ENCODE measurements at regions not wholly inside any gene's neighbourhood (a gene's known extent, or its start where the extent isn't known, plus 50 kb on each side); places are given as distances from the start of the nearest gene placed in this dataset.
A peak's percentile ranks its signal among the peaks of the same experiment; 100 is the strongest.

- TF ChIP-seq HOMEZ (CRISPR knock-in tag; IDR thresholded peaks at IDR 0.05; ENCODE audit: low read depth) (peak; percentile 93), ZNF639 (CRISPR knock-in tag; conservative IDR thresholded peaks at IDR 0.05) (no peak; the same call in 1 of the 2 replicates), HDAC1 (CRISPR knock-in tag; IDR thresholded peaks at IDR 0.05) (peak; percentile 87), ZBTB33 (CRISPR knock-in tag; IDR thresholded peaks at IDR 0.05) (no peak), XRCC5 (optimal IDR thresholded peaks at IDR 0.05; ENCODE audit: low read length) (no peak), KLF15 (CRISPR knock-in tag; IDR thresholded peaks at IDR 0.05; ENCODE audit: borderline replicate concordance) (no peak), TSC22D2 (CRISPR knock-in tag; IDR thresholded peaks at IDR 0.05; ENCODE audit: borderline replicate concordance) (no peak), FOXO1 (CRISPR knock-in tag; IDR thresholded peaks at IDR 0.05) (peak; percentile 99), ZNF326 (CRISPR knock-in tag; IDR thresholded peaks at IDR 0.05; ENCODE audit: borderline replicate concordance) (no peak), FOSL1 (CRISPR knock-in tag; IDR thresholded peaks at IDR 0.05; ENCODE audit: borderline replicate concordance) (peak; percentile 55; the same call in 1 of the 2 replicates), TGIF2 (CRISPR knock-in tag; IDR thresholded peaks at IDR 0.05) (no peak), ZNF33A (CRISPR knock-in tag; IDR thresholded peaks at IDR 0.05; ENCODE audit: borderline replicate concordance) (no peak), ESRRA (CRISPR knock-in tag; IDR thresholded peaks at IDR 0.05; ENCODE audit: low read depth) (peak; percentile 66; the same call in 1 of the 2 replicates), ZNF773 (CRISPR knock-in tag; IDR thresholded peaks at IDR 0.05; ENCODE audit: borderline replicate concordance) (no peak), PHF5A (CRISPR knock-in tag; IDR thresholded peaks at IDR 0.05; ENCODE audit: low read depth, unreplicated experiment) (peak; percentile 85), ATF6 (CRISPR knock-in tag; conservative IDR thresholded peaks at IDR 0.05) (no peak), FOXO4 (CRISPR knock-in tag; conservative IDR thresholded peaks at IDR 0.05) (no peak), LBX2 (CRISPR knock-in tag; IDR thresholded peaks at IDR 0.05; ENCODE audit: borderline replicate concordance) (no peak), MXI1 (IDR thresholded peaks at IDR 0.05; ENCODE audit: borderline replicate concordance, low read depth, low read length) (no peak), HNRNPUL1 (IDR thresholded peaks at IDR 0.05; ENCODE audit: low read depth, low read length) (no peak)
These were observed 181.4 kb upstream of the FN1 start (continued) for GRCh38 chr2:215617060-215617824.

Measured in HepG2 (cell line).